Gastrocnemius medialis (tissue), 4 donors: ENCODE measurements at regions not wholly inside any gene's neighbourhood (a gene's known extent, or its start where the extent isn't known, plus 50 kb on each side); places are given as distances from the start of the nearest gene placed in this dataset.

Experiments
- POLR2A ChIP-seq, 2 donors: fragments of 450-650 bp; IDR thresholded peaks; one replicate each; pipeline ENCODE4 v1.6.1; 2017; ENCODE audit warnings: antibody characterized with exemption in 2 of 2, mild to moderate bottlenecking in 2 of 2, moderate library complexity in 2 of 2
- TF ChIP-seq, protein P1 (sequence below), 5 experiments: fragments of 450-650 bp in 3 of 5; fragments of 200-600 bp in 2 of 5; sonication (generic) in 2 of 5; IDR thresholded peaks in 4 of 5; conservative IDR thresholded peaks in 1 of 5; 1 replicate in 4 of 5; 2 replicates in 1 of 5; pipeline ENCODE4 v1.5.1; 2016 to 2019; ENCODE audit warnings: antibody characterized with exemption in 5 of 5, mild to moderate bottlenecking in 3 of 5, moderate library complexity in 3 of 5

- TF ChIP-seq, protein P1, sequence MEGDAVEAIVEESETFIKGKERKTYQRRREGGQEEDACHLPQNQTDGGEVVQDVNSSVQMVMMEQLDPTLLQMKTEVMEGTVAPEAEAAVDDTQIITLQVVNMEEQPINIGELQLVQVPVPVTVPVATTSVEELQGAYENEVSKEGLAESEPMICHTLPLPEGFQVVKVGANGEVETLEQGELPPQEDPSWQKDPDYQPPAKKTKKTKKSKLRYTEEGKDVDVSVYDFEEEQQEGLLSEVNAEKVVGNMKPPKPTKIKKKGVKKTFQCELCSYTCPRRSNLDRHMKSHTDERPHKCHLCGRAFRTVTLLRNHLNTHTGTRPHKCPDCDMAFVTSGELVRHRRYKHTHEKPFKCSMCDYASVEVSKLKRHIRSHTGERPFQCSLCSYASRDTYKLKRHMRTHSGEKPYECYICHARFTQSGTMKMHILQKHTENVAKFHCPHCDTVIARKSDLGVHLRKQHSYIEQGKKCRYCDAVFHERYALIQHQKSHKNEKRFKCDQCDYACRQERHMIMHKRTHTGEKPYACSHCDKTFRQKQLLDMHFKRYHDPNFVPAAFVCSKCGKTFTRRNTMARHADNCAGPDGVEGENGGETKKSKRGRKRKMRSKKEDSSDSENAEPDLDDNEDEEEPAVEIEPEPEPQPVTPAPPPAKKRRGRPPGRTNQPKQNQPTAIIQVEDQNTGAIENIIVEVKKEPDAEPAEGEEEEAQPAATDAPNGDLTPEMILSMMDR (IDR thresholded peaks at IDR 0.05 in 4 of 5, conservative IDR thresholded peaks at IDR 0.05 in 1 of 5), result no peak
- no peak for TF ChIP-seq POLR2A (IDR thresholded peaks at IDR 0.05)
Observed at GRCh38 chr7:47698386-47698785, 116.5 kb upstream of the TNS3 start.
